Astrocyte (in vitro differentiated cells and primary cell): ENCODE measurements at regions not wholly inside any gene's neighbourhood (a gene's known extent, or its start where the extent isn't known, plus 50 kb on each side); places are given as distances from the start of the nearest gene placed in this dataset.

Source experiments
- DNase-seq: peaks from one replicate; pipeline ENCODE4 v3.0.0-alpha.2; 2010; ENCODE audit warnings: low read depth
- FAIRE-seq: peaks from 2 replicates; lab custom pipeline; 2011; peaks lifted over from hg19 to GRCh38; lab: Jason Lieb, UNC
- H2AFZ ChIP-seq: 2 replicates; pipeline ENCODE4 v1.6.0; 2012; ENCODE audit warnings: low read depth, low read length, inconsistent platforms
- H3K27ac ChIP-seq: 2 replicates; pipeline ENCODE4 v1.5.1; 2011; ENCODE audit warnings: low read depth, low read length, inconsistent platforms
- H3K27me3 ChIP-seq: 2 replicates; pipeline ENCODE4 v1.6.0; 2011; ENCODE audit warnings: low read length, inconsistent platforms; ENCODE audit not compliant: insufficient read depth
- H3K36me3 ChIP-seq: 2 replicates; pipeline ENCODE4 v1.5.1; 2011; ENCODE audit warnings: low read length, inconsistent platforms; ENCODE audit not compliant: insufficient read depth
- H3K4me1 ChIP-seq: 2 replicates; pipeline ENCODE4 v1.5.1; 2011; ENCODE audit warnings: low read length, inconsistent platforms; ENCODE audit not compliant: insufficient read depth
- H3K4me2 ChIP-seq: 2 replicates; pipeline ENCODE4 v1.6.0; 2012; ENCODE audit warnings: low read length, inconsistent platforms
- H3K4me3 ChIP-seq: 2 replicates; pipeline ENCODE4 v1.5.1; 2011; ENCODE audit warnings: low read depth, mild to moderate bottlenecking, low read length, inconsistent platforms; ENCODE audit not compliant: insufficient read depth
- H3K79me2 ChIP-seq: 2 replicates; pipeline ENCODE4 v1.6.0; 2012; ENCODE audit warnings: mild to moderate bottlenecking, low read length, inconsistent platforms; ENCODE audit not compliant: insufficient read depth
- H3K9ac ChIP-seq: 2 replicates; pipeline ENCODE4 v1.6.0; 2012; ENCODE audit warnings: mild to moderate bottlenecking, low read length, inconsistent platforms
- H3K9me3 ChIP-seq: 2 replicates; pipeline ENCODE4 v1.5.1; 2012; ENCODE audit warnings: low read depth, mild to moderate bottlenecking, low read length, inconsistent platforms; ENCODE audit not compliant: insufficient read depth
- H4K20me1 ChIP-seq: 2 replicates; pipeline ENCODE4 v1.6.0; 2012; ENCODE audit warnings: low read length, inconsistent platforms; ENCODE audit not compliant: insufficient read depth
- H3K27ac Mint-ChIP-seq: one replicate; pipeline ENCODE4 v1.8.0; 2021; ENCODE audit warnings: mild to moderate bottlenecking, mixed read lengths; ENCODE audit not compliant: unreplicated experiment
- H3K27me3 Mint-ChIP-seq: one replicate; pipeline ENCODE4 v1.8.0; 2021; ENCODE audit warnings: low read depth, mixed read lengths; ENCODE audit not compliant: unreplicated experiment
- H3K36me3 Mint-ChIP-seq: one replicate; pipeline ENCODE4 v1.8.0; 2021; ENCODE audit warnings: low read depth, mixed read lengths; ENCODE audit not compliant: unreplicated experiment
- H3K4me1 Mint-ChIP-seq: one replicate; pipeline ENCODE4 v1.8.0; 2021; ENCODE audit warnings: low read depth, mixed read lengths; ENCODE audit not compliant: unreplicated experiment
- H3K4me3 Mint-ChIP-seq: one replicate; pipeline ENCODE4 v1.8.0; 2021; ENCODE audit warnings: mild to moderate bottlenecking, moderate library complexity, mixed read lengths; ENCODE audit not compliant: unreplicated experiment
- H3K9me3 Mint-ChIP-seq: one replicate; pipeline ENCODE4 v1.8.0; 2021; ENCODE audit warnings: mild to moderate bottlenecking, mixed read lengths; ENCODE audit not compliant: unreplicated experiment
- CTCF ChIP-seq: IDR thresholded peaks from 2 replicates; pipeline ENCODE4 v1.5.1; 2011; ENCODE audit warnings: low read depth, mild to moderate bottlenecking, inconsistent platforms, low read length, moderate library complexity; ENCODE audit not compliant: insufficient read depth
- EZH2 ChIP-seq: IDR thresholded peaks from 2 replicates; pipeline ENCODE4 v1.6.1; 2012; ENCODE audit warnings: mild to moderate bottlenecking, low read length, inconsistent platforms; ENCODE audit not compliant: insufficient read depth

GRCh38 chr1:218711001-218711400 lies 365.9 kb downstream of the TGFB2 start:
- FAIRE-seq (peak; percentile 32), DNase-seq (no peak)
- H3K4me3 Mint-ChIP-seq: no peak overlapping the region
- no peaks in the 10 kb centered on the region for H3K79me2 ChIP-seq
- no peaks in the 10 kb centered on the region for H3K27me3 ChIP-seq
- no peak overlapping the region for H3K27ac ChIP-seq
- no peaks in the 10 kb centered on the region for H3K27me3 Mint-ChIP-seq
- H3K9ac ChIP-seq: no peak overlapping the region
- peaks cover 19% of the 10 kb centered on the region for H3K4me1 Mint-ChIP-seq
- peak overlapping the region; percentile 88 for H3K27ac Mint-ChIP-seq
- no peak overlapping the region for H3K4me2 ChIP-seq
- H3K4me3 ChIP-seq: no peak overlapping the region
- H3K9me3 Mint-ChIP-seq: peaks cover 4% of the 10 kb centered on the region
- H3K36me3 ChIP-seq: no peaks in the 10 kb centered on the region
- no peaks in the 10 kb centered on the region for H4K20me1 ChIP-seq
- no peaks in the 10 kb centered on the region for H3K36me3 Mint-ChIP-seq
- no peak for TF ChIP-seq EZH2
- TF ChIP-seq CTCF: no peak
- peaks cover under 1% of the 10 kb centered on the region for H3K9me3 ChIP-seq
- no peak overlapping the region for H2AFZ ChIP-seq
- peaks cover 18% of the 10 kb centered on the region for H3K4me1 ChIP-seq

GRCh38 chr1:218711884-218712674 lies 366.9 kb downstream of the TGFB2 start:
- H2AFZ ChIP-seq: peak overlapping the region; percentile 35
- DNase-seq: no peak
- H3K4me2 ChIP-seq: no peak overlapping the region
- H3K9me3 ChIP-seq: peaks cover 4% of the 10 kb centered on the region
- Mint-ChIP-seq H3K4me1 (peaks cover 10% of the 10 kb centered on the region), H3K27ac (no peak overlapping the region), H3K9me3 (peaks cover 4% of the 10 kb centered on the region), H3K4me3 (no peak overlapping the region), H3K27me3 (no peaks in the 10 kb centered on the region), H3K36me3 (no peaks in the 10 kb centered on the region)
- FAIRE-seq: peak; percentile 29
- H3K36me3 ChIP-seq: no peaks in the 10 kb centered on the region
- no peak overlapping the region for H3K4me3 ChIP-seq
- peaks cover 10% of the 10 kb centered on the region for H3K4me1 ChIP-seq
- no peak overlapping the region for H3K27ac ChIP-seq
- no peaks in the 10 kb centered on the region for H3K79me2 ChIP-seq
- no peak overlapping the region for H3K9ac ChIP-seq
- H3K27me3 ChIP-seq: no peaks in the 10 kb centered on the region
- no peak for TF ChIP-seq EZH2
- no peak for TF ChIP-seq CTCF
- no peaks in the 10 kb centered on the region for H4K20me1 ChIP-seq

- Histone ChIP-seq H3K79me2 (no peaks in the 10 kb centered on the region), H3K36me3 (no peaks in the 10 kb centered on the region), H3K4me2 (no peak overlapping the region), H3K9me3 (peaks cover 4% of the 10 kb centered on the region), H3K9ac (no peak overlapping the region), H3K27me3 (no peaks in the 10 kb centered on the region), H3K4me3 (no peak overlapping the region), H2AFZ (no peak overlapping the region), H3K4me1 (peaks cover 15% of the 10 kb centered on the region), H4K20me1 (no peaks in the 10 kb centered on the region), H3K27ac (no peak overlapping the region)
- Mint-ChIP-seq H3K4me3 (no peak overlapping the region), H3K27ac (no peak overlapping the region), H3K4me1 (peaks cover 12% of the 10 kb centered on the region), H3K9me3 (peaks cover 4% of the 10 kb centered on the region), H3K27me3 (no peaks in the 10 kb centered on the region), H3K36me3 (no peaks in the 10 kb centered on the region)
- DNase-seq (no peak), FAIRE-seq (no peak)
- TF ChIP-seq CTCF (no peak), EZH2 (no peak)
These were observed 367.5 kb downstream of the TGFB2 start for GRCh38 chr1:218712677-218713076.
